ENCODE measurements at regions not wholly inside any gene's neighbourhood (a gene's known extent, or its start where the extent isn't known, plus 50 kb on each side); places are given as distances from the start of the nearest gene placed in this dataset.

DNA sequence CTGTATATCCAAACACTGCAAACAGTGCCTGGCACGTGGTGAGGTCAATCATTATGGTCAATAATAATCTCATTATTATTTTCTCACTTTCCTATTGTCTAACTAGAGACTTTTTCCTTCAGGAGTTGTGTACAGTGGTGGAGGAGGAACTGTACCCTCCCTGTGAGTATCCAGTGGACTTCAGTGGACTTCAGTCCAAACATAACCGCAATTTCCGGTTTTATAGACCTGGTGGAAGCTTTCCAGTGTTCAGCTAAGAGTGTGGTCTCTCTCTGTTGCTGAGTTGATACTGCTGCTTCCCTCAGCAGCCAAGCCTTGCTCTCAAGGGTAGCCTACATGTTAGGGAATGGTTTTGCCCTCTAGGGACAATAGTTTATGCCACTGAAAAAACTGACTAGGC lies 447.1 kb downstream of the TMEM182 start:
- CTCF ChIA-PET = interaction anchor here (0.6 to 1.2 kb wide), 2 partner anchors 792 to 1350 kb away, joined by 3 read pairs; no protein-coding TSS in a partner anchor
- Mint-ChIP-seq H3K27me3 (ENCODE audit: insufficient read depth, unreplicated experiment) (peaks cover 18% of the 10 kb centered on the region), H3K4me1 (ENCODE audit: insufficient read depth, unreplicated experiment) (no peaks in the 10 kb centered on the region), H3K36me3 (ENCODE audit: insufficient read depth, unreplicated experiment) (no peaks in the 10 kb centered on the region), H3K4me3 (ENCODE audit: unreplicated experiment) (no peak overlapping the region), H3K9me3 (ENCODE audit: unreplicated experiment) (no peaks in the 10 kb centered on the region), H3K27ac (ENCODE audit: low read depth, unreplicated experiment) (no peak overlapping the region)
- DNase-seq (ENCODE audit: unreplicated experiment) = no peak
- POLR2A ChIA-PET = no interaction called here
- intact Hi-C loops (cut with micrococcal nuclease) = no loop called here
- TF ChIP-seq, protein P1, sequence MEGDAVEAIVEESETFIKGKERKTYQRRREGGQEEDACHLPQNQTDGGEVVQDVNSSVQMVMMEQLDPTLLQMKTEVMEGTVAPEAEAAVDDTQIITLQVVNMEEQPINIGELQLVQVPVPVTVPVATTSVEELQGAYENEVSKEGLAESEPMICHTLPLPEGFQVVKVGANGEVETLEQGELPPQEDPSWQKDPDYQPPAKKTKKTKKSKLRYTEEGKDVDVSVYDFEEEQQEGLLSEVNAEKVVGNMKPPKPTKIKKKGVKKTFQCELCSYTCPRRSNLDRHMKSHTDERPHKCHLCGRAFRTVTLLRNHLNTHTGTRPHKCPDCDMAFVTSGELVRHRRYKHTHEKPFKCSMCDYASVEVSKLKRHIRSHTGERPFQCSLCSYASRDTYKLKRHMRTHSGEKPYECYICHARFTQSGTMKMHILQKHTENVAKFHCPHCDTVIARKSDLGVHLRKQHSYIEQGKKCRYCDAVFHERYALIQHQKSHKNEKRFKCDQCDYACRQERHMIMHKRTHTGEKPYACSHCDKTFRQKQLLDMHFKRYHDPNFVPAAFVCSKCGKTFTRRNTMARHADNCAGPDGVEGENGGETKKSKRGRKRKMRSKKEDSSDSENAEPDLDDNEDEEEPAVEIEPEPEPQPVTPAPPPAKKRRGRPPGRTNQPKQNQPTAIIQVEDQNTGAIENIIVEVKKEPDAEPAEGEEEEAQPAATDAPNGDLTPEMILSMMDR (IDR thresholded peaks at IDR 0.05; ENCODE audit: unreplicated experiment) = no peak
- BruUV-seq (replicated peaks) = no TSS peak

DNA sequence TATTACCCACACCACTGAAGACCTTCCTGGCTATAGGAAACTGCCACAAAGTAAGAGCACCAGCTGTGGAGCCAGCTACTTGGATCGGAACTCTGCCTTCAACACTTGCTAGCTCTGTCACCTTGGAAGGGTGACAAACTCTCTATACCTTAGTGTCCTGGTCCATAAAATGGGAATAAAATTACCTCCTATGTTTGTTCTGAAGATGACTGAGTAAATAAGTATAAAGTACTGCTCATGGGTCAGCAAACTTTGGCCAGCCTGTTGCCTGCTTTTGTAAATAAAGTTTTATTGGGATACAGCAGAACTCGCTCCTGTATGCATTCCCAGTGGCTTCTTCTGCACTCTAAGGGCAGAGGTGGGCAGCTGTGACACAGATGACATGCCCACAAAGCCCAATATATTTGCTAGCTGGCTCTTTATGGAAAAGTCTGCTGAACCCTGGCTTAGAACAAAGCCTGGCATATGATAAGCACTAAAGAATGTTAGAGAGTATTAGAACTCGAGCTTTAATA lies 451.3 kb downstream of the TMEM182 start:
- no peak overlapping the region for H3K27ac Mint-ChIP-seq (ENCODE audit: low read depth, unreplicated experiment)
- TF ChIP-seq, protein P1 (IDR thresholded peaks at IDR 0.05; ENCODE audit: unreplicated experiment) = no peak
- BruUV-seq (replicated peaks) = no TSS peak
- no peaks in the 10 kb centered on the region for H3K36me3 Mint-ChIP-seq (ENCODE audit: insufficient read depth, unreplicated experiment)
- POLR2A ChIA-PET = no interaction called here
- intact Hi-C loops (cut with micrococcal nuclease) = no loop called here
- H3K4me3 Mint-ChIP-seq (ENCODE audit: unreplicated experiment) = no peak overlapping the region
- H3K9me3 Mint-ChIP-seq (ENCODE audit: unreplicated experiment) = no peaks in the 10 kb centered on the region
- H3K4me1 Mint-ChIP-seq (ENCODE audit: insufficient read depth, unreplicated experiment) = no peaks in the 10 kb centered on the region
- DNase-seq (ENCODE audit: unreplicated experiment) = no peak
- H3K27me3 Mint-ChIP-seq (ENCODE audit: insufficient read depth, unreplicated experiment) = peaks cover 20% of the 10 kb centered on the region
- CTCF ChIA-PET = no interaction called here

DNA sequence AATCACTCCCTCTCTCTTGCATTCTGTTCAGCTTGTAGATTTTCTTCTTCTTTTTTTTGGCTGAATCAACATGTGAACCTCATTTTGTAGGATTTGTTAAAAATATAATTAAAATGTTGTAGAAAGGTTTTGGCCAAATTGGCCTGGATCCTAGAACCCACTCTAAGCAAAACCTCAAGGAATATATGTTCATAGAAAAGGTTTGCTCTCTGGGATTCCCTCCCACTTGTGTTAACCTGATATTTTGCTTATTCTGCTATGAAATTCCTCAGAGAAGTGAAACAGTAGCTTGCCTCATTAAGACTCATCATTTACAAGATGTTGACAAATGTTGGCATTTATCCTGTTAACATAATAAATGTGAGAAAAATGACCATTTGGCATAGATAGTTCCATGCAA lies 456.7 kb downstream of the TMEM182 start:
- TF ChIP-seq, protein P1 (IDR thresholded peaks at IDR 0.05; ENCODE audit: unreplicated experiment) = no peak
- Mint-ChIP-seq H3K4me1 (ENCODE audit: insufficient read depth, unreplicated experiment) (no peaks in the 10 kb centered on the region), H3K27ac (ENCODE audit: low read depth, unreplicated experiment) (no peak overlapping the region), H3K27me3 (ENCODE audit: insufficient read depth, unreplicated experiment) (peaks cover 58% of the 10 kb centered on the region), H3K9me3 (ENCODE audit: unreplicated experiment) (no peaks in the 10 kb centered on the region), H3K36me3 (ENCODE audit: insufficient read depth, unreplicated experiment) (no peaks in the 10 kb centered on the region), H3K4me3 (ENCODE audit: unreplicated experiment) (no peak overlapping the region)
- intact Hi-C loops (cut with micrococcal nuclease) = no loop called here
- CTCF ChIA-PET = no interaction called here
- POLR2A ChIA-PET = interaction anchor here (0.6 kb wide), 1 partner anchor 21 kb away, joined by 4 read pairs; no protein-coding TSS in a partner anchor
- DNase-seq (ENCODE audit: unreplicated experiment) = no peak
- BruUV-seq (replicated peaks) = no TSS peak

DNA sequence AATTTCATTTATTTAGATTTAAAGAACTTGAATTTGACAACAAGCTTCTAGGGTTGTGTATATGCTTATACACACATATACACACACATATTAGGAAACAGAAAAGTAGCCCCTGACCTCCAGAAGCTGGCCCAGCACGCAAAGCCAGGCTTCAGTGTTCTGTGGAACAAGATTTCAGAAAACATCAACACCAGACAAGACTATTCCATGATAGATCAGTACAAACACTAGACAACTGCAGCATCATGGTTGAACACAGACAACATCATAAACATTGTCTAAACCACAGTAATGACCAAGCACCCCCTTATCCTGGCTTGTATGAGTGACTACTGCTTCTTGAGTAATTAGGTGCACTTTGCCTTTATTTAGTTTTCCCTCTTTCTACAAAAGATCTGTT lies 457.6 kb downstream of the TMEM182 start:
- intact Hi-C loops (cut with micrococcal nuclease) = no loop called here
- no peaks in the 10 kb centered on the region for H3K4me1 Mint-ChIP-seq (ENCODE audit: insufficient read depth, unreplicated experiment)
- TF ChIP-seq, protein P1 (IDR thresholded peaks at IDR 0.05; ENCODE audit: unreplicated experiment) = no peak
- ChIA-PET CTCF (no interaction called here), POLR2A (no interaction called here)
- H3K27me3 Mint-ChIP-seq (ENCODE audit: insufficient read depth, unreplicated experiment) = peaks cover 58% of the 10 kb centered on the region
- no peaks in the 10 kb centered on the region for H3K36me3 Mint-ChIP-seq (ENCODE audit: insufficient read depth, unreplicated experiment)
- no peak for DNase-seq (ENCODE audit: unreplicated experiment)
- no peaks in the 10 kb centered on the region for H3K9me3 Mint-ChIP-seq (ENCODE audit: unreplicated experiment)
- H3K27ac Mint-ChIP-seq (ENCODE audit: low read depth, unreplicated experiment) = no peak overlapping the region
- no peak overlapping the region for H3K4me3 Mint-ChIP-seq (ENCODE audit: unreplicated experiment)
- BruUV-seq (replicated peaks) = no TSS peak

Data from MCF 10A (cell line).